Choroid plexus epithelial cell (primary cell): ENCODE measurements at regions not wholly inside any gene's neighbourhood (a gene's known extent, or its start where the extent isn't known, plus 50 kb on each side); places are given as distances from the start of the nearest gene placed in this dataset.

Source experiments
- DNase-seq: peaks from one replicate; pipeline ENCODE4 v3.0.0-alpha.2; 2010; ENCODE audit warnings: low read depth
- H3K4me3 ChIP-seq: 2 replicates; pipeline ENCODE4 v1.5.1; 2011; ENCODE audit warnings: low read depth, mild to moderate bottlenecking, control low read depth, low read length, moderate library complexity
- CTCF ChIP-seq: conservative IDR thresholded peaks from 2 replicates; pipeline ENCODE4 v1.5.1; 2011; ENCODE audit warnings: low read depth, mild to moderate bottlenecking, control low read depth, inconsistent platforms, low read length, moderate library complexity

DNA sequence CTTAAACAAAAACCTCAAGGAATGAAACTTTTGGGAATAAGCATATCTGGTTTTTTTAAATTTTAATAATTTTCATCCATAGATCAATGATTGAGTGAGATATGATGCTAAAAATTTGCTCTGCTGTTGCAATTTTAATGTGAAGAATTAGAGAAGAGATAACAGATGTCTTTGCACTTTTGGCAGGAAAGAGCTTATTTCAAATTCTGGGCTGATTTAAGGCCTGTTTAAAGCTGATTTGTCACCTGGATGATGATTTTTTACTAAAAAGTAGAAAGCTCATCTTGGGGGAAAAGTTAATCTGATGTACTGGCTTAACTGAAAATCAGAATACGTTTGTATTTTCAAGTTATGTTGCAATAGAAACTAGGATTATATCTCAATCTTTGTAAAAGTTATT lies 268.9 kb upstream of the NOVA1 start:
- no peak for TF ChIP-seq CTCF
- DNase-seq, result no peak
- no peak overlapping the region for H3K4me3 ChIP-seq

DNA sequence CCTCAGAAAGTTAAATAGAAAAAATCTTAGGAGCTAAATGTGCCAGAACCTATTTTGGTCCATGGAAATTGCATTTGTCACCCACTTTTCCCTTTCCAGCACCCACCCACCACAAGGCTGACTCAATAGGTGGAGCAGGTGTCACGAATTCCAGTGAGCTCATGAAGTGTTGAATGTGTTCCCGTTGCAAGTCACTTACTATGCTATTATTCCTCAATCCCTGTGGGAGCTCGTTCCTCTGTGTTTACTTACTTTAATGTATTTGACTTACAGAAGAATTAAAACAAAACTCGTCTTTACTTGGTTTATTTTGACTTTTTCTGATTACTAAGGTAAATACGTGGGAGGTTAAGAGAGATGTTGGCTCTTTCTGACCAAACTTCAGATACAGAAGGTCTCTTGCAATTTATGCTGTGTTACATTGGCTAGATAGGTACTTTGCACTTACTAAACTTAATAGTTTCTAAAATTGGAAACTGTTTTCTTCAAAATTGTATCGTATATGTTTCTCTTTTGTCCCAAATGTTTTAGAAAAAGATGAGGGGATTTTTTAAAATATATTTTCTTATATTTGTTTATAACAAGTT lies 269.4 kb upstream of the NOVA1 start:
- no peak for TF ChIP-seq CTCF
- no peak for DNase-seq
- no peak overlapping the region for H3K4me3 ChIP-seq

DNA sequence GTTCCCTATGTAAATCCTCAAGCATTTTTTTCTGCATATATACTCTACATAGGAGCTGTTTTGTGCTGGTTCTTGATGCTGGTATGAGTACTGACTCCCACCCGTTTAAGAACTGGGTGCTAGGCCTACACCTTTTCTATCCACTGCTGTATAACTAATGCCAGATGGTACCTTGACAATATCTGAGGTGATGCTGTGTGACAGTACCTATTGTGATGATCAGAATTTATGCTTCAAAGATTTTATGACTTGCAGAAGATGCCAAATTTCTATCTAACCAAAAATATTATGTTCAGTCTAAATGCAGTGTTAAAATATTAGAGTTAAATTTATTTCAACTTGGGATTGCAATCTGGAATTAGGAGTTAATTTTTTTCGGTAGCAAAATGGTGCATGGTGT lies 272.3 kb upstream of the NOVA1 start:
- H3K4me3 ChIP-seq, result no peak overlapping the region
- TF ChIP-seq CTCF, result no peak
- no peak for DNase-seq

DNA sequence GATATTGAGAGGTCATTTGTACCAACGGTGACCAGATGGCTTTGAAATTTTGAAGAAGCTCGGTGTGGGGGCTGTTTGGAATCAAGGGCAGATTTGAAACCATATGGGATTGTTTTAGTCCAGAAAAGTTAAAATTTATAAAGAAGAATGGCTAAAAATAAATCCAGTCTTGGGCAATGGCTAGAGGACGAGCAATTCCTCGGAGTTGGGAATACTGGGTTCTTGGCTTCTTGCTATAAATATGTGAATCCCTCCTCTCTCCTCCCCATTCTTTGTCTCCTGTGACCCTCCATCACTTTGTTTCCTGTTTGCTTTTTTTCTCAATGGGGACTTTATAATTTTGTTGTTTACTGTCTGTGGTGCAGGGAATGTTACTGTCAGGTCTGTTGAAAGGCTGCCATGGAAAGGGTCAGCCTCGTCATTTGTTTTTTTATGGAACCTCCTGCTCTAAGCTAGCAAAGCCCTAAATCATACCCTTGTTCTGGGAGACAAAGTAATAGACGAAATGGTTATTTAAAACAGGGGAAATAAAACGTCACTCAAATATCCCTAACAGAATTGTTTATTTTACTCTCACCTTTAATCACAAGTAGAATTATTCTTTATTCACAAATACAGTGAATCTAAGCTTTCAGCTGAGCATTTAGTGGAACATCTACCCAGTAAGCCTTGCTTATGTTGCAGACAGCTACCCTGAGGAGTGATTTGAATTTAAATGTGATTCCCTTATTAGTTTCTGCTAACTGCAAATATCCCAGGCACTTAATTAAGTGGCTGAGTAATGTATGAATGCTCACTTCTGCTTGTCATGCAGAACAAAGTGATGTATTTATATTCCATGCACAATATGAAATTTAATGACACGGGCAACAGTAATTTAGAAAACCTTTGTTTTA lies 273.1 kb upstream of the NOVA1 start:
- no peak for DNase-seq
- no peak for TF ChIP-seq CTCF

GRCh38 chr14:26872515-26873361 lies 274.9 kb upstream of the NOVA1 start:
- no peak overlapping the region for H3K4me3 ChIP-seq
- TF ChIP-seq CTCF, result no peak
- DNase-seq, result no peak

More for the DNA sequence above, 273.1 kb upstream of the NOVA1 start:
- H3K4me3 ChIP-seq, result no peak overlapping the region

DNA sequence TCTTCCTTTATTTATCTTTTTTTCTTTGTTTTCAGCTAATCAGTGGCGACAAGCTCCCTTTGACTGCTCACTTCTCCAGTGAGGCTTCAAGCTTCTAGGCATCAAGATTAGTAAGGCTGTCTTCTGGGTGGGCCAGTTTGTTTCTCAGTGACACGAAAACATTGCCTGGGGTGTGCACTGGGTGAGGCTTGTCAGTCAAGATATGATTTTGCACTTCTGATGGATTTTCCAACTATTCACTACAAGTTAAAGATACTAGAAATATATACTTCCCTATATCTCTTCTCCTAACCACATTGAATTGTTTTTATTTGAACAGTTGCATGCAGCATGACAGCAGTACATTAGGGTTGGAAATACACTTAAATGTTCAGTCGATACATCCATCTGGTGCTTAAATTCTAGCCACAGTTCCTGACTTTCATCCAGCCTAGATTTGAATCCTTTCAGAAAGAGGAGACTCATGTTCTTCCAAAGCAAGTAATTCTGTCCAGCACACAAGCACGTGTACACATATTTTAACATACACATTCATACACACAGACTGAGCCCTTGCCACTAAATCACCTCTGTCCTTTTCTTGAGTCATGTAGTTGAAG lies 275.6 kb upstream of the NOVA1 start:
- no peak for TF ChIP-seq CTCF
- no peak for DNase-seq
- no peak overlapping the region for H3K4me3 ChIP-seq
